HT1080 (cell line): ENCODE measurements at regions not wholly inside any gene's neighbourhood (a gene's known extent, or its start where the extent isn't known, plus 50 kb on each side); places are given as distances from the start of the nearest gene placed in this dataset.
"Not testable (repeated sequence)": the region's sequence is repeated elsewhere in the genome, so short reads cannot be mapped to it uniquely, and the experiment has no call there.

Experiments
- DNase-seq: peaks from one replicate; pipeline ENCODE4 v3.0.0-alpha.2; 2015; ENCODE audit warnings: low read depth

DNA sequence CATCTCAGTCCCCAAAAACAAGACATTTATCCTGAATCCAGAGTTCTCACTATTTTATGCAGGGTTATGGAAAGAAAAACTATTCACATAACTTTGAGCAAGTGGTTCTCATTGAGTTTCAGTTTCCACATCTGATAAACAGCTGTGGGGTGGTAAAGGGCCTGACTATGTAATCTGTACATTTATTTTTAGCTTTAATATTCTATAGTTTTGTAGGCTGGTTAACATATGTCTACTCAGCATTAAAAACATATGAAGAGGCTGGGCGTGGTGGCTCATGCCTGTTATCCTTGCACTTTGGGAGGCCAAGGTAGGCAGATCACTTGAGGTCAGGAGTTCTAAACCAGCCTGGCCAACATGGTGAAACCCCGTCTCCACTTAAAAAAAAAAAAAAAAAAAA, 301.5 kb upstream of the CCNG1 start:
- no peak for DNase-seq

DNA sequence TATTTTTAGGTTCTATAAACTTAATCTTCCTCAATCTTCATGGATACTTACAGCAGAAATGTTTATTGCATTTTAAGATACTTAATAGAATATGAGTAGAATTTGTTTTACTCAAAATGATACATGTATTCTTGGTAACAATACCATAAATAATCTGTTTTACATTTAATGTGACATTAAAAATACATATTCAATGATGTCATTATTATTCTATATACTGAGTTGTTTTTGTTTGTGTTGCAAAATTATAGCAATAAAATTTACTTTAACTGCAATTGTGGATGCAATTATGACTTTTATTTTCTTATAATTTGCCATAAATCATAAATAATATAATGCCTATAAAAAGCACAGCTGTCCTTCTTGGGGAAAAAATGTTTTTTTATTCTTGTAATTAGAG, 275.9 kb upstream of the CCNG1 start:
- DNase-seq: no peak

DNA sequence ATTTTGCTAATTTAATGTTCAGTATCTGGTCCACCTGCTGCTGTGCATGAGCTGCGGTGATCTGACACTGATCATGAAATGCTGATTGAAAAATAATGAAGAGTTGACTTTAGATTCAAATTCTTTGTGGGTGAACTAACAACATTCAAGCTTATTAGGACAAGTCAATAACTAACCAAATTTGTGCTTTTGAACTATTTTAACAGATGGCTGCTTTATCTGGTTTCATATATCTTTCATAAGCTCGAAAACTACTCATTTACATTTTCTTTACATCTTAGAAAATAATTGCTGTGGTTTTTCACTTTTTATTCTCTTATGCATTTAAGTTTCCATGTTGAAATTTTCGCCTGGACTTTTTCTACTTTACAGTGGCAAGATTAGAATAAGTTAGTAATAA, 274.8 kb upstream of the CCNG1 start:
- DNase-seq: no peak

DNA sequence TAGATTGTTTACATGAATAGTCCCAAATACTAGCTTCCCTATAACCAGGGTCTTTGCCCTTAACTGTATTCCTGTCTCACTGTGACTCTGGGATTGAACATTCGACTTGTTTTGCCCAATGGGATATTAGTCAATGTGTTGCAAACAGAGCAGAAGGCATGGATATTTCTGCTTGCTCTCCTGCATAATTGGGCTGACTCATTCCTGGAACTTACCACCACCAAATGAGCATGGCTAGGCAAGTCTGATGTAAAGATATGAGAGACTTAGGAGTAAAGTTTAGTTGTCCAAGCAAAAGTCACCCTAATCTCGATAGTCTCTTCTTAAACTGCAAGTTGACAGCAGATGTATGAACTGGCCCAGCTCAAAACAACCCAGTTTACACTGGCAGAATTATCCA, 273.5 kb upstream of the CCNG1 start:
- DNase-seq: peak; percentile 1

DNA sequence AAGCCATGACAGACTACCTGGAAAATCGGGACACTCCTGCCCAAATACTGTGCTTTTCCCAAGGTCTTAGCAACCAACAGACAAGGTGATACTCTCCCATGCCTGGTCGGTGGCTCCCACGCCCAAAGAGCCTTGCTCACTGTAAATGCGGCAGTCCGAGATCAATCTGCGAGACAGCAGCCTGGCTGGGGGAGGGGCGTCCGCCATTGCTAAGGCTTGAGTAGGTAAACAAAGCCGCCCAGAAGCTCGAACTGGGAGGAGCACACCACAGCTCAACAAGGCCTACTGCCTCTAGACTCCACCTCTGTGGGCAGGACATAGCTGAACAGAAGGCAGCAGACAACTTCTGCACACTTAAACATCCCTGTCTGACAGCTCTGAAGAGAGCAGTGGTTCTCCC, 272.1 kb upstream of the CCNG1 start:
- DNase-seq: no peak

DNA sequence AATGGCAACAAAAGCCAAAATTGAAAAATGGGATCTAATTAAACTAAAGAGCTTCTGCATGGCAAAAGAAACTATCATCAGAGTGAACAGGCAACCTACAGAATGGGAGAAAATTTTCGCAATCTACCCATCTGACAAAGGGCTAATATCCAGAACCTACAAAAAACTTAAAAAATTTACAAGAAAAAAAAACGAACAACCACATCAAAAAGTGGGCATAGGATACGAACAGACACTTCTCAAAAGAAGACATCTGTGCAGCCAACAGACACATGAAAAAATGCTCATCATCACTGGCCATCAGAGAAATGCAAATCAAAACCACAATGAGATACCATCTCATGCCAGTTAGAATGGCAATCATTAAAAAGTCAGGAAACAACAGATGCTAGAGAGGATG, 267.2 kb upstream of the CCNG1 start:
- DNase-seq: not testable (repeated sequence)

DNA sequence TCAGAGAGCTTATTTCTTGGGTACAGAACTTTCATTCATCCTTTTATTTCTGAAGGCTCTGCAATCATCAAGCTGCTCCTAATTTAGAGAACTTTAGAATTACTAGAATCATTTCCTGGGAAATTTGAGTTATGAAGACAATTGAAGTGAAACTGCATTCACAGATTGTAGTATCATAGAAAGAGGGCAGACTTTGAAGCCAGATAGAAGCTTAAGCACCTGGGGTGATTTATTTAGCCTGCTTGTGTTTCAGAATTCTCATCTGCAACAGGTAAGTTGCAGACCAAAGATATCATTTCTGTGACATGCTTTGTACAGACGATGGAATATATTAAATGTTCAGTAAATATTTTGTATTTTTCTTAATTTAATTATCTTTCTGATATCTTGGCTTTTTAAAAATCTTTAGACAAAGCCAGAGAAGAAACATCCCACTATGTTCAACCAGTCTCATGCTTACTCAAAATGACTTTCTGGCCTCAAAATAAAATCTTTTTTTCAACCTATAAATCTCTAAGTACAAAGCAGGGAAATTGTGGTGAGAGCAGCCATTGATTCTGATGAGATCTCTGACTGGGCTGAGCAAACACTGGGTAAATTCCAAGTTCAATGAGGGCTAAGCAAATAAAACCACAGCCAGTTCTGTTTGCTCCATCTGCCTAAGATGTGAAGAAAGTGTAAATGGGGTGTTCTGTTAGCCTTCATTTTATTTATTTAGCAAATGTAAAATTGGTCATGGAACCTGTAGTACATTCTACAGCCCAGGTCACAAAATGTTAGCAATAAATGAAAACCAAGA, 264.7 kb upstream of the CCNG1 start:
- DNase-seq: no peak

DNA sequence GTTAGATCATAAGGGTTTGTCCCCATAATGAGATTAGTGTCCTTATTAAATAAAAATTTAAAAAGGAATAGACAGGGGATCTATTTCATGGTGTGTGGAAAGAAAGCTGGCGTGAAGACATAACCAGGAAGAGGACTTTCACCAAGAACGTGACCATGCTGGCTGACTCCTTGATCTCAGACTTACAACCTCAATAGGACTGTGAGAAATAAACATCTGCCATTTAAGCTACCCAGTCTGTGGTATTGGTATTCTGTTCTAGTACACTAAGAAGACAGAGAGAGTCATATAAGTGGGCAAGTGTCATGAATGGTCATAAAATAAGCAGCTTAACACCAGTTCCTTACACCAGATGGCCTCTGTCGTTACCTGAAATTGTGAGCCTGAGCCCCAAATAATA, 259.4 kb upstream of the CCNG1 start:
- DNase-seq: no peak

DNA sequence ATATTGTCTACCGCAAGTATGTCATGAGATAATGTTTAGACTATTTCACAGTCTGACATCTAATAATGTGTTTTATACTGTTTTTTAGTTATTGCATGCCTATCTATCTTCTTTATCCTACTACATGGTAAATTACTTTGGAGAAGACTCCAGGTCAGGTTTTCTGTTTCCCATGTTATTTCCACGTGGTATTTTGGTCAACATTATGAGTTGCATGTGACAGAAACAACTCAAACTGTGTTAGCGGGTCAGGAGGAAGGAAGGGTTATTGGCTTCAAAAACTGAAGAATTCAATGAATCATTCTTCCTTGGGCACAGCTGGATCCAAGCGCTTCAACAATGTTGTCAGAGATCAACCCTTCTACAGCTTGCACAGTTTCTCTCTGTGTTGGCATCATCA, 252.1 kb upstream of the CCNG1 start:
- no peak for DNase-seq

DNA sequence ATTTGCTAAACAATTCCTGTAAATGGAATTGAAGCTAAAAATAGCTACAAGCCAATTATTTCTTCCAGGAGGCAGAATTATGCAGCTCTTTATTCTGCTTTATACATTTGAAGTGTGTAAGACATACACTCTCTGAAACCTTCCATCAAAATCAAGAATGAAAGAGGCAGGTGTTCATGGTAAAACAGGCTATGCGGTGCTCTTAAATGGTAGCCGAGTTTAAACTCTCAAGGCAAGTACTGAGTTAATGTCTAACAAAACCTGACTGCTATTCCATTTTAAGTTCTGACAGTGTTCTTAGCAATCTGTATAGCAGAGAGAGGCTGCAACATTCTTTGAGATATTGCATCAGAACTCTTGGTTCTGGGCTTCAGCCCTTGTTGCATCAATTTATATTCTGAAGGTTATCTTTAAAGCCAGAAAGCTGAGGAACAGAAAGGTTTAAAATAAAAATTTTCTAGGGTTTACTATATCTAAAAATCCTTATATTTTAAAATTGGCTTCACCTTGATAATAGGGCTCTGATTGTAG, 248.3 kb upstream of the CCNG1 start:
- DNase-seq: no peak

DNA sequence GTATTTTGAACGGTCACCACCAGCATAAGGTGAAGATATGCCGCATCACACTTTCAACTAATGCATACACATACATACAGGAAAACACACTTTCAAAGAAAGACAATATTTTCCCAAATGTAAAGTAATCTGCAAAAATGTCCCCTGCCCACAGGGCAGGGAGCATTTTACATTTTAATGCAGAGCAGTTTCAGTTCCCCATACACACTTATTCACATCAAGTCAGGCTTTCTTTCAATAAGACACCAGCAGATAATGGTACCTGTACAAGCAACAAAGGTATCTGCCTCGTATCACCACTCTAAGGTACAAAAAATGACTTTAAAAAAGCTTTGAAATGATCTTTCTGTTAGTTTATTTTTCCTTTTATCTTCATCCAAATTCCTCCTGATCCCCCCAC, 247.1 kb upstream of the CCNG1 start:
- DNase-seq: no peak

DNA sequence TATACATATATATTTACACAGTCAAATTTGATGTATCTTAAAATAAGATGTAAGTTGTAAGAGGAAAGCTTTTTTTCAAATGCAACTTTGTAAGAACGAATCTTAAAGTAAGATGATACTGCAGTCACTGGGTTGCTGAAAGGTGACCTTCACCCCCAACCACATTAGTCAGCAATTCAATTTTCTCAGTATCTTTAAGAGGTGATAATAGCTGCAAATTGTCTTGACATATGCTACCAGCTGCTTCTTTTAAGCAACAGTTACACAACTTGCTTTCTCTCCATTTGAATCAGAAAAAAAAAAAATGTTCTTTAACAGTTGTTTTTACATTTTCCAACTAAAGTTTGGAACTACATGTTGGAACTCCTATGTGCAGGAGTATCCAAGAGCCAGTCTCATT, 246.6 kb upstream of the CCNG1 start:
- no peak for DNase-seq

DNA sequence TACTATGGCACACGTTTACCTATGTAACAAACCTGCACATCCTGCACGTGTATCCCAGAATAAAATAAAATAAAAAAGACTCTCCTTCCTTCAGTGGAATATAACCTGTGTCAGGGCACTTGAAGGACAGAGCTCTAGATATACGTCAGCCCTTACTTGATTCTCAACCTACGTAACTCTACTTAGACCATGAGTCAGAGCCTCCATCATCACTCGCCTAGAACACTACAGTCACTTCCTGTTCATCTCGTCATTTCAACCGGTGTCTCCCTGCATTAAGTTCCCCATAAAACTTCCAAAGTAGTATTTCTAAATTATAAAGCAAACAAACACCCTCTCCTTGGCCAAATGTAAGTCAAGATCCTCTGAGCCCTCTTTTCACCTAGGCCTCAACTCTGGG, 243.5 kb upstream of the CCNG1 start:
- DNase-seq: peak; percentile 52

DNA sequence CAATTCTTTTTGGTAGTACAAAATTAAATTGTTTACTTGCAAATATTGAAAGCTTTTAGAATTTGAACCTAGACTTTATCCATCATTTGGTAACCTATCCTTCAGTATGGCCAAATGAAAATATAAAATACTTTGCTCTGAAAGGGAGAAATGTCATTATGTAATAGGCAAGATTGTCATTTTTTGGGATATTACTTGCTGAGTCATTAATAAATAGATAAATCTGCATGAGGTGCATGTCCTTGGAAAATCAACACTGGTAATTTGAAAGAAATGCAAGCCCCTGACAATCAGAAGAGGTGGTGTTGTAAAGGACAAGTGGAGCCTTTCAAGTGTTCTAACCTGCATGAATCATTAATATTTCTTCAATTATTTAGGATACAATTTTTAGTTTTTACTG, 231.8 kb upstream of the CCNG1 start:
- DNase-seq: no peak

DNA sequence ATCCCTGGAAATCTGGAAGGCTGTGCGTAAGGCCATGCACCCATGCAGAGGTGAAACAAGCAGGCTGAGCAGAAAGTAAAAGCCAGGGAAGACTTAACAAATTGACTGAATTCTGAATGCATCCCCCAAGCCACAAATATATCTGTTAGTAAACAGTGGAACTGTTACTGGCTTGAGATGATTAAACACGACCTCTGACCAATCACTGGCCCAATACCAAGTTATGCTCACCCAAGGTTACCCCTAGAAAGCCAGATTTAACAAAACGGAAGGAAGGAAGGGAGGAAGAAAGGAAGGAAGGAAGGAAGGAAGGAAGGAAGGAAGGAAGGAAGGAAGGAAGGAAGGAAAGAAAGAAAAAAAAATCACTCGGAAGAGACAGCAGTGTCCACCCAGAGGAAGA, 215.8 kb upstream of the CCNG1 start:
- DNase-seq: no peak

DNA sequence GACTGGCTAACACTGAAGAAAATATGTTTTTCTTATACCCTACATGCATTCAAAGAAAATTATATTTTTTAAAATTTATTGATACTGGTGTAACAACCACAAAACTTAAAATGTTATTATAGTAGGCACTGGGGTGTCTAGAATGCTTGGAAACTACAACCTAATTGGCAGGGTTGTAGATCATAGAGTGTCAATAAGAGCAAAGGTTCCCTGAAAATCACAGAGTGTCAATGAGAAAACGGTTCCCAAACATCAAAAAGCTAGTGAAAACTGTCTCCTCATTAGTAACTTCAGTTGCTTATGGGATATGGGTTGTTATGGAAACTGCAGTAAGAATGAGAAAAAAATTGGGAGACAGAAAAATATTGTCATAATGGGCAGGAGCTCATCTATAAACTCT, 214.4 kb upstream of the CCNG1 start:
- DNase-seq: no peak

DNA sequence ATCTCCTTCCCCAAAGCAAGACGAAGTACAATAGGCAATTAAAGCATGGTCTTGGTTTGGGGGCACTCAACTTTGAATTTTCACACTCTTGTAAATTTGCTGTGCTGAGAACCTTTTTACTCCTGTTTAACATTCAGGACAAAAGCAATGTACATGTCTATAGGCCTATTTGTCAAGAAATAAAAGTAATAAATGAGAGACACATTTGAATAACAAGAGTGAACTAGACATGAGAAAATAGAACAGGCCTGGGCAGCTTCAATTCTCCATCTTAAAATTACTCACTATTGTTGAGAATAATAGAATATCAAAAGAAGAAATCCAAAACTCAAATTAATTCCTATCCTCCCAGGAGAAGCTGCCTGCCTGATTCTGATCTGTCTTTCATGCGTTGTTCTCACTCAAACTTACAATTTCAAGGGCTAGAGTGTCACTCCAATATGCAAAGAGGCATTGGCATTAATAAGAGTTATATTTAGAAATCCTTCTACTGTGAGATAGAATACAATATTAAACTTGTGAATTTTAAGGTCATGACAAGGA, 192.9 kb upstream of the CCNG1 start:
- DNase-seq: no peak

DNA sequence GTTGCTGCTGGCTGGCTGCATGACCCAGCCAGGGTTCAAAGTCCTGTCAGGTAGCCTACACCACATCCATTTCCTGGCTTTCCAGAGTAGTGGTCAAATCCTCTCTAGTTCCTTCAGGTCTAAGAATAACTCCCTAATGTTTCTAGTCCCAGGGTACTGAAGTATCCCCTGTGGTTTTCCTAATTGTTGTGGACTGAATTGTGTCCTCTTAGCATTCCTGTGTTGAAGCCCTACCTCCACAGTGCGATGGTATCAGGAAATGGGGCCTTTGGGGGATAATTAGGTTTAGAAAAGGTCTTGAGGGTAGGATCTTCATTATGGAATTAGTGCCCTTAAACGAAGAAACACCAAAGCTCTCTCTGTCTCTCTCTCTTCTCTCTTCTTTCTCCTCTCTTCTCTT, 191.8 kb upstream of the CCNG1 start:
- no peak for DNase-seq

DNA sequence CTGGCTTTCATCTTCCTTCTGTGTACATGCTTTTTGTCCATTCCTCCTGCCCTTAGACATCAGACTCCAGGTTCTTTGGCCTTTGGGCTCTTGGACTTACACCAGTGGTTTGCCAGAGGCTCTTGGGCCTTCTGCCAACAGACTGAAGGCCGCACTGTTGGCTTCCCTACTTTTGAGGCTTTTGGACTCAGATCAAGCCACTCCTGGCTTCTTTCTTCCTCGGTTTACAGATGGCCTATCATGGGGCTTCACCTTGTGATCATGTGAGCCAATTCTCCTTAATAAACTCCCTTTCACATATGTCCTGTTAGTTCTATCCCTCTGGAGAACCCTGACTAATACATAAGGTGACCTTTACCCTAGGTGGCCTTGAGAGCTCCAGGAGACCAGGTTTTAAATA, 189.1 kb upstream of the CCNG1 start:
- DNase-seq: no peak

DNA sequence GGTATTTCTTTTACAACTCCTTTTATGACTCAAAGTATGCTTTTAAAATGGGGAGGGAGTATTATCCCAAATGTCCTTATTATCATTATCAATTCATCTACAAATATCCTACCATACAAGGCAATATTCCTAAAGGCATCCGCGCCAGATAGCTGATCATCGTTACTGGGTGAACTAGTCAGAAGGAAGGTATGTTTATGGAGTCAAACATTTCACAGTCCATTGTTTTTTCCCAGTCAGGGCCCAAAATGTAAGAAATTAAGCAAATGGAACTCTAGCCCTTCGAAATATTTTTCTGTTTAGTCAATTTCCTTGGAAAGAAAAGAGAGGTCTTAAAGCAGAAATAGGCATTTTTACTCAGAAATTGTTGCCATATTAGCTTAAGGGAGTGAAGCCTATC, 188.5 kb upstream of the CCNG1 start:
- DNase-seq: peak; percentile 23

DNA sequence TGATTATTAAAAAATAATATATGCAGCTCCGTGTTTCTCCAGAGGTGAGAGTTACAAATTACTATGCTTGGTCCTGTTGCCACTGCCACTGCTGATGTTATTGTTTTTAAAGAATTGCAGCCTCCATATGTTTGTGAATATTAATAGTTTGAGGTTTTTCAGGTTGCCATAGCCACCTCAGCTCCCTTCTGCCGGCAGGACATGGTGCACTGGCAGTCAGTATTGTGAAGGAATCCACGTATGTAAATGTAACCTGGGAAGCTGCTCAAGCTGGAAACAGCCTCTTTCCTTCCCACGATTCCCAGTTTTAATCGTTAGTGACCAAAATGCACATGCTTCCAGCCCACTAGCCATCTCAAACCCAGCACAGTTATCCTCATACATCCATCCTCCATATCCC, 184.4 kb upstream of the CCNG1 start:
- no peak for DNase-seq

DNA sequence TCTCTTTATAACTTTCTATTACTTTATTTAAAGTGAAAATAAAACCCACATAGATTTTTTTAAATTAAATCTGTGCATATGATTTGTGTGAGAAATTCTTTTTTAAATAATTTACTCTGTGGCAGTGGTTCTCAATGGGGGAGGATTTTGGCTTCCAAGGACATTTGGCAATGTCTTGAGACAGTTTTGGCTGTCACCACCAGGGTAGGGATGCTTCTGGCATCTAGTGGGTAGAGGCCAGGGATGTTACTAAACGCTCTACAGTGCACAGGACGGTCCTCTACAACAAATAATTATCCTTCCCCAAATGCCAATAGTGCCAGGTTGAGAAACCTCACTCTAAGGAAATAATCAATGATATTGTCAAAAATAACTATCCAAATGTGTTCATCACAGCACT, 177.9 kb upstream of the CCNG1 start:
- no peak for DNase-seq

DNA sequence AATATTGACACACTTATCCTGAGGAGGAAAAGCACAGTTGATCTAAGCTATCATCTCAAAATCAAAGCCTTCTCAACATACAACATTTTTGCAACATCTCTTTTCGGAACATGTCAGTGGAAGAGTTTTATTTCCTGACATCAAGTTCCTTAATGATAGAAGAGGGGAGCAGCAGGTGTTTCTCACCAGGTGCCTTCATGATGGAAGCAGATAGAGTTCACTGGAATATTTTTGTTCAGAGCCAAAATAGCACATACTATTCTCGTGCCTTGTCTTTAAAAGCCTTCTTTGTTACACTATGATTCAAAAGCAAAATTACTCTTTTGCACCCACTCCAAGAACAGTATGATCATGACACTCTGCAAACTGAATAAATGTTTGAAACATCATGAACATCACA, 176.9 kb upstream of the CCNG1 start:
- no peak for DNase-seq
